Liver (tissue), 3 donors: ENCODE measurements at regions not wholly inside any gene's neighbourhood (a gene's known extent, or its start where the extent isn't known, plus 50 kb on each side); places are given as distances from the start of the nearest gene placed in this dataset.

Experiments used
- FOXA1 ChIP-seq: IDR thresholded peaks from 2 replicates; pipeline ENCODE4 v1.6.1; 2016; ENCODE audit warnings: antibody characterized with exemption
- FOXA2 ChIP-seq: IDR thresholded peaks from 2 replicates; pipeline ENCODE4 v1.6.1; 2016; ENCODE audit warnings: antibody characterized with exemption
- GABPA ChIP-seq, 2 donors: IDR thresholded peaks in 1 of 2; conservative IDR thresholded peaks in 1 of 2; 2 replicates each; pipeline ENCODE4 v1.6.1; 2016; ENCODE audit warnings: antibody characterized with exemption in 2 of 2, mild to moderate bottlenecking in 1 of 2, moderate library complexity in 1 of 2
- HNF4G ChIP-seq: IDR thresholded peaks from 2 replicates; pipeline ENCODE4 v1.6.1; 2016; ENCODE audit warnings: antibody characterized with exemption
- JUND ChIP-seq, 2 donors: IDR thresholded peaks; 2 replicates each; pipeline ENCODE4 v1.6.1; 2016; ENCODE audit warnings: antibody characterized with exemption in 2 of 2
- RAD21 ChIP-seq, 2 donors: IDR thresholded peaks; 2 replicates each; pipeline ENCODE4 v1.6.1; 2016; ENCODE audit warnings: antibody characterized with exemption in 2 of 2, mild to moderate bottlenecking in 2 of 2
- SP1 ChIP-seq: IDR thresholded peaks from 2 replicates; pipeline ENCODE4 v1.6.1; 2018; ENCODE audit warnings: antibody characterized with exemption, mild to moderate bottlenecking
- TAF1 ChIP-seq: conservative IDR thresholded peaks from 2 replicates; pipeline ENCODE4 v1.6.1; 2016; ENCODE audit warnings: antibody characterized with exemption, mild to moderate bottlenecking
- YY1 ChIP-seq: IDR thresholded peaks from 2 replicates; pipeline ENCODE4 v1.6.1; 2016; ENCODE audit warnings: antibody characterized with exemption, mild to moderate bottlenecking
- TF ChIP-seq, protein P1 (sequence below): fragments of 150-350 bp; IDR thresholded peaks from 2 replicates; pipeline ENCODE4 v1.5.1; 2017; ENCODE audit warnings: improper control_type of control experiment, low read depth, low read length; ENCODE audit not compliant: missing input control
- TF ChIP-seq, protein P2 (sequence below): IDR thresholded peaks from 2 replicates; pipeline ENCODE4 v1.6.1; 2016; ENCODE audit warnings: antibody characterized with exemption
- TF ChIP-seq, protein P3 (sequence below): IDR thresholded peaks from 2 replicates; pipeline ENCODE4 v1.6.1; 2016; ENCODE audit warnings: antibody characterized with exemption
- TF ChIP-seq, protein P4 (sequence below): IDR thresholded peaks from 2 replicates; pipeline ENCODE4 v1.6.1; 2016; ENCODE audit warnings: antibody characterized with exemption, mild to moderate bottlenecking
- TF ChIP-seq, protein P5 (sequence below): IDR thresholded peaks from 2 replicates; pipeline ENCODE4 v1.6.1; 2016; ENCODE audit warnings: antibody characterized with exemption
- donor health status: healthy.
- donor health status: healthy.

DNA sequence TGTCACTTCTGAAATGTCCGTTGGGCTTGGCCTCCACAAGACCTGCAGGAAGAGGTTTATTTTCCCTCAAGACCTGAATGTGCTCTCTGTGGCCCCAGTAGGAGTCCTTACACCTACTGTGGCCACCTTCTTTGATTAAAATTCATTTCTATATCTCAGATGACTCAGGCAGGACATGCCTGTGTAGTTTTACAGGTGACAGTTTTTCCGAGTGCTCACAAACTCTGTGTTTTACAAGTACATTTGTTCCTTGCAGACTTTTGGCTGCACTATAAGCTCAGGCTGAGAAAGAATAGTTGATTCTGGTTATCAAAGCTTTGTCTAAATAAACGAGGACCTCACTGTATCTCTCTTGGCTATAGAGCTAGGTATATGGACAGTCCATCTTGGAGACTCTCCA is 257.1 kb downstream of the MAP2K4 start:
- TF ChIP-seq, protein P1, sequence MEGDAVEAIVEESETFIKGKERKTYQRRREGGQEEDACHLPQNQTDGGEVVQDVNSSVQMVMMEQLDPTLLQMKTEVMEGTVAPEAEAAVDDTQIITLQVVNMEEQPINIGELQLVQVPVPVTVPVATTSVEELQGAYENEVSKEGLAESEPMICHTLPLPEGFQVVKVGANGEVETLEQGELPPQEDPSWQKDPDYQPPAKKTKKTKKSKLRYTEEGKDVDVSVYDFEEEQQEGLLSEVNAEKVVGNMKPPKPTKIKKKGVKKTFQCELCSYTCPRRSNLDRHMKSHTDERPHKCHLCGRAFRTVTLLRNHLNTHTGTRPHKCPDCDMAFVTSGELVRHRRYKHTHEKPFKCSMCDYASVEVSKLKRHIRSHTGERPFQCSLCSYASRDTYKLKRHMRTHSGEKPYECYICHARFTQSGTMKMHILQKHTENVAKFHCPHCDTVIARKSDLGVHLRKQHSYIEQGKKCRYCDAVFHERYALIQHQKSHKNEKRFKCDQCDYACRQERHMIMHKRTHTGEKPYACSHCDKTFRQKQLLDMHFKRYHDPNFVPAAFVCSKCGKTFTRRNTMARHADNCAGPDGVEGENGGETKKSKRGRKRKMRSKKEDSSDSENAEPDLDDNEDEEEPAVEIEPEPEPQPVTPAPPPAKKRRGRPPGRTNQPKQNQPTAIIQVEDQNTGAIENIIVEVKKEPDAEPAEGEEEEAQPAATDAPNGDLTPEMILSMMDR: no peak
- TF ChIP-seq, protein P2, sequence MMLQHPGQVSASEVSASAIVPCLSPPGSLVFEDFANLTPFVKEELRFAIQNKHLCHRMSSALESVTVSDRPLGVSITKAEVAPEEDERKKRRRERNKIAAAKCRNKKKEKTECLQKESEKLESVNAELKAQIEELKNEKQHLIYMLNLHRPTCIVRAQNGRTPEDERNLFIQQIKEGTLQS: no peak
- TF ChIP-seq FOXA2 (no peak), RAD21 (IDR thresholded peaks at IDR 0.05) (no peak), SP1 (no peak), TAF1 (no peak), GABPA (IDR thresholded peaks at IDR 0.05 in 1 of 2, conservative IDR thresholded peaks at IDR 0.05 in 1 of 2) (no peak), YY1 (no peak), FOXA1 (no peak), JUND (IDR thresholded peaks at IDR 0.05) (no peak), HNF4G (no peak)
- TF ChIP-seq, protein P3, sequence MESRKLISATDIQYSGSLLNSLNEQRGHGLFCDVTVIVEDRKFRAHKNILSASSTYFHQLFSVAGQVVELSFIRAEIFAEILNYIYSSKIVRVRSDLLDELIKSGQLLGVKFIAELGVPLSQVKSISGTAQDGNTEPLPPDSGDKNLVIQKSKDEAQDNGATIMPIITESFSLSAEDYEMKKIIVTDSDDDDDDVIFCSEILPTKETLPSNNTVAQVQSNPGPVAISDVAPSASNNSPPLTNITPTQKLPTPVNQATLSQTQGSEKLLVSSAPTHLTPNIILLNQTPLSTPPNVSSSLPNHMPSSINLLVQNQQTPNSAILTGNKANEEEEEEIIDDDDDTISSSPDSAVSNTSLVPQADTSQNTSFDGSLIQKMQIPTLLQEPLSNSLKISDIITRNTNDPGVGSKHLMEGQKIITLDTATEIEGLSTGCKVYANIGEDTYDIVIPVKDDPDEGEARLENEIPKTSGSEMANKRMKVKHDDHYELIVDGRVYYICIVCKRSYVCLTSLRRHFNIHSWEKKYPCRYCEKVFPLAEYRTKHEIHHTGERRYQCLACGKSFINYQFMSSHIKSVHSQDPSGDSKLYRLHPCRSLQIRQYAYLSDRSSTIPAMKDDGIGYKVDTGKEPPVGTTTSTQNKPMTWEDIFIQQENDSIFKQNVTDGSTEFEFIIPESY: no peak
- TF ChIP-seq, protein P4, sequence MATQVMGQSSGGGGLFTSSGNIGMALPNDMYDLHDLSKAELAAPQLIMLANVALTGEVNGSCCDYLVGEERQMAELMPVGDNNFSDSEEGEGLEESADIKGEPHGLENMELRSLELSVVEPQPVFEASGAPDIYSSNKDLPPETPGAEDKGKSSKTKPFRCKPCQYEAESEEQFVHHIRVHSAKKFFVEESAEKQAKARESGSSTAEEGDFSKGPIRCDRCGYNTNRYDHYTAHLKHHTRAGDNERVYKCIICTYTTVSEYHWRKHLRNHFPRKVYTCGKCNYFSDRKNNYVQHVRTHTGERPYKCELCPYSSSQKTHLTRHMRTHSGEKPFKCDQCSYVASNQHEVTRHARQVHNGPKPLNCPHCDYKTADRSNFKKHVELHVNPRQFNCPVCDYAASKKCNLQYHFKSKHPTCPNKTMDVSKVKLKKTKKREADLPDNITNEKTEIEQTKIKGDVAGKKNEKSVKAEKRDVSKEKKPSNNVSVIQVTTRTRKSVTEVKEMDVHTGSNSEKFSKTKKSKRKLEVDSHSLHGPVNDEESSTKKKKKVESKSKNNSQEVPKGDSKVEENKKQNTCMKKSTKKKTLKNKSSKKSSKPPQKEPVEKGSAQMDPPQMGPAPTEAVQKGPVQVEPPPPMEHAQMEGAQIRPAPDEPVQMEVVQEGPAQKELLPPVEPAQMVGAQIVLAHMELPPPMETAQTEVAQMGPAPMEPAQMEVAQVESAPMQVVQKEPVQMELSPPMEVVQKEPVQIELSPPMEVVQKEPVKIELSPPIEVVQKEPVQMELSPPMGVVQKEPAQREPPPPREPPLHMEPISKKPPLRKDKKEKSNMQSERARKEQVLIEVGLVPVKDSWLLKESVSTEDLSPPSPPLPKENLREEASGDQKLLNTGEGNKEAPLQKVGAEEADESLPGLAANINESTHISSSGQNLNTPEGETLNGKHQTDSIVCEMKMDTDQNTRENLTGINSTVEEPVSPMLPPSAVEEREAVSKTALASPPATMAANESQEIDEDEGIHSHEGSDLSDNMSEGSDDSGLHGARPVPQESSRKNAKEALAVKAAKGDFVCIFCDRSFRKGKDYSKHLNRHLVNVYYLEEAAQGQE: no peak
- TF ChIP-seq, protein P5, sequence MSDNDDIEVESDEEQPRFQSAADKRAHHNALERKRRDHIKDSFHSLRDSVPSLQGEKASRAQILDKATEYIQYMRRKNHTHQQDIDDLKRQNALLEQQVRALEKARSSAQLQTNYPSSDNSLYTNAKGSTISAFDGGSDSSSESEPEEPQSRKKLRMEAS: no peak
